Activated CD8-positive, alpha-beta memory T cell treated with anti-CD3 and anti-CD28 coated beads, Interleukin-2, amount 50 U/mL, for 1 hour (primary cell): ENCODE measurements at regions not wholly inside any gene's neighbourhood (a gene's known extent, or its start where the extent isn't known, plus 50 kb on each side); places are given as distances from the start of the nearest gene placed in this dataset.

ENCODE experiments used
- DNase-seq: peaks from one replicate; pipeline ENCODE4 v3.0.0-alpha.2; 2020; ENCODE audit errors: extremely low read depth

DNA sequence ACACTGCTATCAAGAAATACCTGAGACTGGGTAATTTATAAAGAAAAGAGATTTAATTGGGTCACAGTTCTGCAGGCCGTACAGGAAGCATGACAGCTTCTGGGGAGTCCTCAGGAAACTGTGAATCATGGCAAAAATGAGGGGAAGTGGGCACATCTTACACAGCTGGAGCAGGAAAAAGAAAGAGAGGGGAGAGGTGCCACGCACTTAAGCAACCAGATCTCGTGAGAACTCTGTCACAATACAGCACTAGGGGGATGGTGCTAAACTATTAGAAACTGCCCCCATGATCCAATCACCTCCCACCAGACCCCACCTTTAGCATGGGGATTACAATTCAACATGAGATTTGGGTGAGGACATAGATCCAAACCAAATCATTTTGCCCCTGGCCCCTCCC lies 105.5 kb upstream of the CPLX2 start:
- no peak for DNase-seq

DNA sequence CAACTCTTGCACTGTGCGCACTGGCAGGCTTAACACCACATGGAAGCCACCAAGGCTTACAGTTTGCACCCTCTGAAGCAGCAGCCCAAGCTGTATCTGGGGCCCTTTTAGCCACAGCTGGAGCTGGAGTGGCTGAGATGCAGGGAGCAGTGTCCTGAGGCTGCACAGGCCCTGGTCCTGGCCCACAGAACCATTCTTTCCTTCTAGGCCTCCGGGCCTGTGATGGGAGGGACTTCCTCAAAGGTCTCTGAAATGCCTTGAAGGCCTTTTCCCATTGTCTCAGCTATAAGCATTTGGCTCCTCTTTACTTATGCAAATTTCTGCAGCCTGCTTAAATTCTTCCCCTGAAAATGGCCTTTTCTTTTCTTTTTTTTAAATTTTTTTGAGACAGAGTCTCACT lies 104.4 kb upstream of the CPLX2 start:
- no peak for DNase-seq

DNA sequence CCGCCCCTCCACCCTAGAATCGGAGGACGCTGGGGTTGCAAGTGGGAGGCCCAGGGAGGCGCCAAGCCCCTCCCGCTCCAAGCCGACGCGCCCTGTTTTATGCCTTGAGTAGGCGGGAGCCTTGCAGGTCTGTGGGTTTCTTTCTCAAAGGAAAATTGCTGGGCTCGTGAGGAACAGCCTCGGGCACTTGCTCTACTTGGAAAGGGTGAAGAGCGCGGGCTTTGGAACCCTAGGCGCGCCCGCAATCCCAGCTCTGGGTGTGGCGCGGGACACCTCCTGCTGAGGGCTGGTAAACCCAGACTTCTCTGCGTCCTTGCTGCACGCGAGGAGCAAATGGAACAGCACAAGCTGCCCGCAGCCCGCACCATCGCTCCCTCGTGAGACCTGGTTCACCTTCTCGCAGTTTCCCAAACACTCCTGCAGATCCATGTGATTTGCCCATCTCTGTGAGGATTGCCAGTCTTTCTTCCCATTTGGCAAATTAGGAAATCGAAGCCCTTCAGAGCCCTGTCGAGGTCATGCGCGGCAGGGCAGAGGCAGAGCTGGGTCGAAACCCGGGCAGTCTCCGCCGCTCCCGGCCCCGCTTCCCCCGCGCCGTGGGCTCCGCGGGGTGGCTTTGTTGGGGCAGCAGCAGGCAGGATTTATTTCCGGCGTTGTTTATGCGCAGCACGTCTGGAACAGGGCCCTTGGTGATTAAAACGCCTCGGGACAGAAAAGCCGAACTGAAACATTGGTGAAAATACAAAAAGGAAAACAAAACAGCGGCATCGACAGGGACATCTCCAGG lies 98.4 kb upstream of the CPLX2 start:
- DNase-seq = no peak

DNA sequence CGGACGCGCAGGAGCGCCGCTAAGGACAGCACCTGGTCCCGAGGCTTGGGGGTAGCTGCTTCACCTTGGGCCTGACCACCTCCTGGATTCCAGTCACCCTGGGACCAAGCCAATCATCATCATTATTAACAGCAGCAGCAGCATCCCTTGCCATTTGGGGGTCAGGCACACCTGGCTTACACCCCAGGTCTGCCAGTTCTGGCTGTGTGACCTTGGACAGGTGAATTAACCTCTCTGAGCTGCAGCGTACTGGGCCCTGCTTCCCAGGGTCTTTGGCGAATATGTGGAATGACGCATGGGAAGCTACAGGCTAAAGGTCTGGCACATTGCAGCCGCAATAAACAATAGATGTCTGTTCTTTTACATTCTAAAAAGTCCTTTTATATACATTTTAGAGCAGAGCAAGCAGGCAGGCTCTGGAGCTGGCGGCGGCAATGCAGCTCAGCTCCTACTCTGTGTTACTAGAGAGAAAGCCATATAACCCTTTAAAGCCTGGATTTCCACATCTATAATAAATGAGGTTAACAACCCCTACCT lies 97.8 kb upstream of the CPLX2 start:
- DNase-seq = no peak

DNA sequence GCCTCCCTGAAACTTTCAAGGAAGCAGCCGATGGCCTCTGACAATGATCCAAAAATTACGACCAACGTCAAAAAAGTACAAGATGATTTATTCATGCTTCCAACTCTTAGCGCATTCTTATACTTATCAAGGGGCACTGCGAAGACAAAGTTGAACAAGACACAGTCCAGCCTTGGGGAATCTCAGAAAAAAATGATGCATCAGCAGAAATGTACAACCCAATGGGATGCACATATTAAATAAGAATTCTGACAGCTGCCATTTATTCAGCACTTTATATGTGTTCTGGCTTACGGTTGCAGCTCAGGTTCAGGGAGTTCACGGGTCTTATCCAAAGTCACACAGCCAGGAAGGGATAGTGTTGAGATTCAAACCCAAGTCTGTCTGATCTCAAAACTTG lies 96.0 kb upstream of the CPLX2 start:
- DNase-seq = no peak

DNA sequence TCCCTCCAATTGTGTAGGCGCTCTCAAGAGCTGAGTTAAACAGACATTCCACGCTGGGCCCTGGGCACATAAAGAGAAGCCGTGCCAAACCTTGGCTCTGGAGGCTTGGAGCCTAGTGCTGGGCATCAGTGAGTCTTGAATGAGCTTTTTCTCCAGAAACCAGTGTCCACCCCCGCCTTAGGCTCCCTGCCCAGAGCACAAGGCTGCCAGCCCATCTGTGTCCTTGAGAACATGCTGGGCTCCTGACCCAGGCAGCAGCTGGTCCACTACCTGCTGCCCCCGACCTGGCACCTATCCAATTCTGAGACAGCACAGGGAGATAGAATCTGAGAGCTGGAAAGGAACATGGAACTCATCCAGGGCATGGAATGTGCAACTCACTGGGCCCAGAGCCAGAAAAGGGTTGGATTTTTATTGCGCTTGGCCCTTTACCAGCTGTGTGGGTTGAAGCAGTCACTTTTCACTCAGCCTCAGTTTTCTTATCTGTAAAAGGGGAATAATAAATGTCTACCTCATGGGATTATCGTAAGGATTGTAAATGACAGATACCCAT lies 92.4 kb upstream of the CPLX2 start:
- no peak for DNase-seq

DNA sequence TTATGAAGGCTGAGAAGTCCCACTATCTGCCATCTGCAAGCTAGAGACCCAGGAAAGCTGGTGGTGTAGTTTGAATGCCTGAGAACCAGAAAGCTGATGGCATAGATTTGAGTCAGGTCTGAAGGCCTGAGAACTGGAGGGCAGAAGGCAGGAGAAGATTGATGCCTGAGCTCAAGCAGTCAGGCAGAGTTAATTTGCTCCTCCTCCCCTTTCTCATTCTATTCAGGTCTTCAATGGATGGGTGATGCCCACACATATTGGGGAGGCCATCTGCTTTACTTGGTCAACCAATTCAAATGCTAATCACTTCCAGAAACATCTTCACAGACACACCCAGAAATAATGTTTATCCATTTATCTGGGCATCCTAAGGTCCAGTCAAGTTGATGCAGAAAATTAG lies 87.6 kb upstream of the CPLX2 start:
- DNase-seq = no peak

DNA sequence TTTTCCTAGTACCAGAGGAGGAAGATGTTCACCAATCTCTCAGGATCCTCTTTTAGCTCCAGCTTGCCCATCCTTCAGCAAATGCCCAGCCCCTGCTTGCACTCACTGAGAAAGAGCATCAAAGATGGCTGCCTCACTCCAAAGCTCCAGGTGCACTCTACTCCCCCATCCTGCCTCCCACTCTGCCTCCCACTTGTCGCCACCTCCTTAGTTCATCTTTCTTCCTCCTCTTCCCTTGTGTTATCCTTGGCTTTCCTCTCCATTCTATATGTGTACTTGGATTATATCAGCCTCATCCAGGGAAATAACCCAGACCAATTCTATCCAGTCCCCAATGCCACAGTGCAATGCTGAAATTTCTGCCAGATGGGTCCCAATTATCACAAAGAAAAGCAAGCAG lies 87.1 kb upstream of the CPLX2 start:
- DNase-seq = no peak

DNA sequence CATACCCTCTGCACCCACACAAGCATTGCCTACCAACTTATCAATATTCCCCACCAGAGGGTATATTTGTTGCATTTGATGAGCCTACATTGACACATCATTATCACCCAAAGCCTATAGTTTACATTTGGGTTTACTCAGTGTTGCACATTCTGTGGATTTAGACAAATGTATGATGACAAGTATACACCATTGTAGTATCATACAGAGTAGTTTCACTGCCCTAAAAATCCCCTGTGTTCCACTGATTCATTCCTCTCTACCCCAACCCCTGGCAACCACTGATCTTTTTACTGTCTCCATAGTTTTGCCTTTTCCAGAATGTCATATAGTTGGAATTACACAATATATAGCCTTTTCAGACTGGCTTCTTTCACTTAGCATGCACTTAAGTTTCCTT lies 85.7 kb upstream of the CPLX2 start:
- DNase-seq = no peak

DNA sequence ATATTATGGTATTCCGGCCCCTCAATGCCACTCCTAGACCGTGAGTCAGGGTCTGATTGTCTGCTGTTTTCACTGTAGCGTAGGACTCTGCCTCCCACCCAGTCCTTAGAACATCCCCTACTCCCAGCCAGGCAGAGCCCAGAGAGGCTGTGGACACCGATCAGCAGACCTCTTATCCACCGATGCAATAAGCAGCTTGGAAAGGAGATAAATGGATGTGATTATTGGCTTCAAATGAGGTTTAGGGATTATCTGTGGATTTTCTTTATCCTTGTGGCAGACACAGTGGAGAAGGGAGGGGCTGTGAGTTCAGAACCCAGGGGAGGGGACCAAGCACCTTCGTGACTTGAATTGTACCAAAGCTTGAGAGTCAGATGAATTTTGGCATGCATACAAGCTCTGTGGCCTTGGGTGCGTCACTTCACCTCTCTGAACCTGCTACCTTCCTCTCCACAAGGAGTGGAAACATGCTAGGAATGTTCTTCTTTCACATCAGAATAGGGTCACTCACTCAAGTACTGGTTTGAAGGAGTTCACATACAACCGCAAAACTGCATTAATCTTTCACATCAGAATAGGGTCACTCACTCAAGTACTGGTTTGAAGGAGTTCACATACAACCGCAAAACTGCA lies 83.1 kb upstream of the CPLX2 start:
- no peak for DNase-seq

DNA sequence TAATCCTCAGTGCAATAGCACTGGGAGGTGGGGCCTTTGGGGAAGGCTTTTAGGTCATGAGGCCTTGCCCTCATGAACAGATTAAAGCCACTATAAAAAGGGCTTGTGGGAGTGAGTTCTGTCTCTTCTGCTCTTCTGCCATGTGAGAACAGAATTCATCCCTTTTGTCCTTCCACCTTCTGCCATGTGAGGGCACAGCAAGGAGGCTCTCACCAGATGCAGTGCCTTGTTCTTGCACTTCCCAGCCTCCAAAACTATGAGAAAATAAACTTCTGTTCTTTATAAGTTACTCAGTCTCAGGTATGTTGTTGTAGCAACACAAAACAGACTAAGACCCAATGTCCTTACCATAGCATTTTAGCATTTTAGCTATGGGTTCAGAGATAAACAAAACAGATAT lies 81.7 kb upstream of the CPLX2 start:
- DNase-seq = no peak

DNA sequence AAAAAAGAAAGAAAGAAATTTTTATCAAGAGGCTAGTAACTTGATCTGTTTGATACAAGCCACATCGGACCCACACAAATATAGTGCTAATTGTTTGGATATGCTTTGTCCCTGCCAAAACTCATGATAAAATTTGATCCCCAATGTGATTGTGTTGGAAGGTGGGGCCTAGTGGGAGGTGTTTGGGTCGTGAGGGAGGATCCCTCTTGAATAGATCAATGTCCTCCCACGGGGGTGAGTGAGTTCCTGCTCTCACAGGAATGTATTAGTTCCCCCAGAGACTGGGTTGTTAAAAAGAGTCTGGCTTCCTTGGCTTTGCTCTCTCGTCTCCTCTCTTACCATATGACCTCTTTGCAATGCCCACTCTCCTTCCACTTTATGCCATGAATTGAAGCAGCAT lies 80.6 kb upstream of the CPLX2 start:
- DNase-seq = no peak

DNA sequence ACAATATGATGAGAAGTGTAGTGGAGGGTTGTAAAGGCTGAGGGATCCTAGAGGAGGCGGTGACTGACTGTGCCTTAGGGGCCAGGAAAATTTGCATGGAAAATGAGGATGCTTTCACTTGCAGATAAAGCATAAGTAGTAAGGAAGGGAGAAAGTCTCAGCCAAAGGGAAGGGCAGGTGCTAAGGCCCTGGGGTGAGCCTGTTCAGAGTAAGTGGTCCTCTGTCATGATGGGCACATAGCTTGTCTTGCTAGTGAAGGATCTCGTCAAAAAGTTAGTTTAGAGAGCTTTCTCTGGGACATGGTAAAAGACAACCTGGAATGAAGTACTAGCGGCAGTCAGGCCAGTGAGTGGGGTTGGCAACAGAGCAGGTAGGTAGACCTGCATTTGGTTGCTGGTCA lies 75.4 kb upstream of the CPLX2 start:
- no peak for DNase-seq

DNA sequence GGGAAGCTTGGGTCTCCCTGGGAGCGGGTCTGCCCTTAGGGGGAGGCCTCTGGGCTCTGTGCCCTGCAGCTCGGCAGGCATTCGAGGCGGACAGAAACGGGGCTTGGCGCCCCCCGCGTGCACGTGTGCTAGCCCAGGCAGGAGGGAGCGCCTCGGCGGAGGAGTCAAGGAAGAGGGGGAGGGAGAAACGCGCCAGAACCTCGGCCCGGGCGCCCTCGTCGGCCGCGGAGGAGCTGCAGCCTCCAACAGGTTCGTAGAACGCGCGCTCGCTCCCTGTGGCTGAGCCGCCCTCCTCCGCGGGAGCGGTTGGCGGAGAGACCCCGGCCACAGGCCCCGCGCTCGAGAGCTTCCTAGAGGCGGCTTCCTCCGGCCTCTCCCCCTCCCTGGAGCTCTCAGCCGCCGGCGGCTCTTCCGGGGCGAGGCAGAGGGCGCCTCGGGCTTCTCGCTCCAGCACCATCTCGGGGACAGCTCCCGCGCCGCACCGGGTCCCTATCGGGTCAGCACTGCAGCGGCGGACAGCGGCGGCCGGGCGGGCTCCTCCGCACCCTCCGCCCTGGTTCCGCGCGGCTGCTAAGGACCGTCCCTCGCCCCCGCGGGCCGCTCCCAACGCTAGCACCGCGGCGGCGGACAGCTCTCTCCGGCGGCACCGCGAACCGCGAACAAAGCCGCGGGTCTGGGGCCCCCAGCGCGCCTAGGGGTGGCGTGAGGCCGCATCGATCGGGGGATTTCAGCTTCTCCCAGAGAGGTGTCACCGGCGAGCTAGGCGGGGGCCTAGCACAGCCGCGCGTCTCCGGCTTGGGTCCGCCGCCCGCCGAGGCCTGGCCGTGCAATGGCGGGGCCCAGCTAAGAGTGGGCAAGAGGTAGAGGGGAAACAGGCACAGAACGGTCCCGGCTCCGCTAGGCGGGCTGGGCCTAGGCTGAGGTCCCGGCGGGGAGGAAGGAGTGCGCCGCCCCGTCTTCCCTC lies 74.6 kb upstream of the CPLX2 start:
- DNase-seq = peak; percentile 21

DNA sequence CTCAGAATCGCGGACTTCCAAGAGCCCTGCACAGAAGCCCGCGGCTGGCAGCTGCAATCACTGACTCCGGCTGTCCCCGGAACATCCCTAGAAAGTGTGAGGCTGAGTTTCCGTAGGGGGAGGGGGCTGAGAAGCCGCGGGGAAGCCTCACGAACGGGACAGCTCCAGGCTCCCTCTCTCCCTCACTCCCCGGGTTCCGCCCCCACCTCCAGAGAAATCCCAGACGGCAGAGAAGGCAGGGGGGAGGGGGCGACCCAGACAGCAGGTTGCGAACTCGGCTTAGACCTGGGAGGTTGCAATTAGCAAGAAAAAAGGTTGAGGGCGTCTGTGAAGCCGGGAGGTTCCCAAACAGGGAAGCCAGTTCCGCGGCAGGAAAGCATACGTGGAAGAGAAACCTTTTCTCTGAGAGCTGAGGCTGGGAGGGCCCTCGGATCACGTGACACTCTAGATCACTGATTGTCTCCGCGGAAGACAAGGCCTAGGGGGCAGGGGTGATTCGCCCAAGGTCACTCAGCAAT lies 73.8 kb upstream of the CPLX2 start:
- no peak for DNase-seq

DNA sequence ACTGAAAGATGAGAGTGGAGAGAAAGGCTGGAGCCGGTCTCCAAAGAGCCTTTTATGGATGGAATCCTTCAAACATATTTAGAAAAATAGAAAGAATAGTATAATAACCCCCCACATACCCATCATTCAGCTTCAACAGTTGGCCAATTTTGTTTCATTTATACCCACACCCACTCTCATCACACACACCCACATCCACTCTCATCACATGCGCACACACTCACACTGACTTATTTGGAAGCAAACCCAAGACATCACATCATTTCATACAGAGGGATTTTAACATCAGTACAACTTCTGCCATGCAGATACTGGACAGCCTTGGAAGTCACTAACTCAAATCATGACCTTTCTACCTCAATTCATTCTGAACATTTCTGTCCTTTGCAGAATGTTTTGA lies 72.8 kb upstream of the CPLX2 start:
- no peak for DNase-seq

DNA sequence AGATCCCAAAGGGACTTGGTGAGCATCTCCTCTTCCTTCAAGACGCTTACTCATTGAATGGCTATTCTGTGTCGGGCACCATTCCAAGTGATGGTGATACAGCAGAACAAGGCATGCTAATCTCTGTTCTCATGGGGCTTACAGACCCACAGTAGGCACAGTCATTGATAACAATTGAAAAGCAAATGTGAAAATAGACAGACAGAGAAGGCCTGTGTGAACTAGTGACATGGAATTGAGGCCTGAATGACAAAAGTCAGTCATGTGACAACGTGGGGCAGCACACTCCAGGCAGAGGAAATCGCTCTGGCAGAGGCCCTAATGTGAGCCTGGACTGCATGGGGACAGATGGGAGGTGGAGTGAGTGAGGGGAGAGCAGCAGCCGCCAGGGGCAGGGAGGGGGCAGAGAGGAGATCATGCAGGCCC lies 70.7 kb upstream of the CPLX2 start:
- no peak for DNase-seq

DNA sequence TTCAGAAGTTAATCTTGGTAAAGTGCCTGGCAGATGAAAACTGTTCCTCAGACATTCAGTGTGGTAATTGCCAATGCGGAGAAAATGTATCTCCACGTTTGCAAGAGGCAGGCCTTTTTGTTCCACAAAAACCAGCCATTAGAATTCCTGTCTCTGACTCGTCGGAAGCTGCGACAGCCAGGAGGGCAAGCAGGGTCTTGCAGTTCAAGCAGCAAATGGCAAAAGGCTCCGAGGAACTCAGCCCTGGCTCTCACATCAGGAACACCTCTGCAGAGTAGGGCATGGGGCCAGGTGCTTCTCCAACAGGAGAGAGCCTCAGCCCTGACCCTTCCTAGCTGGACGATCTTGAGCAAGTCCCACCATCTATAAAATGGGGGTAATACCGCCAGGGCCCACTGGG lies 69.0 kb upstream of the CPLX2 start:
- no peak for DNase-seq

DNA sequence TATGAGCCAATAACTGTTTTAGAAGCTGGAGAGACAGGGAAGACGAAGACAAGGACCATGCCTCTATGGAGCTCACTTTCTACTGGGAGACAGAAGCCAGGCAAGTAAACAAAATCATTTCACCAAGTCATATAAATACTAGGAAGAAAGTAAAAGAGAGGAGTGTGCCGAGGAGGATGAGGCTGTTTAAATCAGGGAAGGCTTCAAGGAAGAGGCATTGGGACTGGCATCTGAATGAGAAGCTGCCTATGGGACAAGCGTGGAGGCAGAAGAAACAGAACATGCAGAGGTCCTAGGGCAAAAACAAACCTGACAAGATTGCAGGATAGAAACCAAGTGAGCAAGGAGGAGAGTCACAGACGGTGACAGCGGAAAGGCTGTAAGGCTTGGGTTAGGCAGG lies 68.1 kb upstream of the CPLX2 start:
- no peak for DNase-seq

DNA sequence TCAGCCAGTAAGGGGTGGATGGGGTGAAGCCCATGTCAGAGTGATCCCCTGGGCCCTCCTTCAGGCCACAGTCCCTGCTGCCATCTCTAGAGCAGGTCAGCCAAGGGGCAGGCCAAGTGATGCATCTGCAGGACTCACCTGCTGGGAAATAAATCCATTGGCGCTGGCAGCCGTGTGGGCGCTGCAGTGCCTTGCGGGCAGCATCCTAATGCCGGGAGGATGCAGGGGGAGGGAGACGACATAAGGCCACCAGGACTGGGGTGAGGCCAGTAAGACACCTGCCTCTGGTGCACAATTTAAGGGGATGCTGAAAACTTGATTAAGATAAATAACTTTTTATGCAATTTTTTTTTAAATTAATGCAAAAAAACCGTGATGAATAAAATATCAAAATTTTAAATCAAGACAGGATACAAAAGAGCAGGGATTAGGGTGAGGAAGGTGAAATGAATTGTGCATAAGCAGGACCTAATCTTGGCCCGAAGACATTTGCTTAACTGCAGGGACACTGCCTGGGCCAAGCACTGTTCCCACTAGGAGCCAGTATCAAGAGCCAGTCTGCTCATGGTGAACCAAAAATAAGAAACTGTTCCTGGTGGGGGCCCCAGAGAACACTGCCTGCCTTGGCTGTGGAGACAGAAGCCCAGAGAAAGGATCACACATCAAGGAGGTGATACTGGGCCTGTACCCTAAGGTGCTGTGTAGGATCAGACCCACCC lies 67.5 kb upstream of the CPLX2 start:
- no peak for DNase-seq
